Transverse colon (tissue), 4 donors: ENCODE measurements at regions not wholly inside any gene's neighbourhood (a gene's known extent, or its start where the extent isn't known, plus 50 kb on each side); places are given as distances from the start of the nearest gene placed in this dataset.
"Not testable (repeated sequence)": the region's sequence is repeated elsewhere in the genome, so short reads cannot be mapped to it uniquely, and the experiment has no call there.

ENCODE experiments used
- DNase-seq: peaks from one replicate; pipeline ENCODE4 v3.0.0-alpha.2; 2019
- H3K27ac ChIP-seq, 4 donors: fragments of 200-600 bp; sonication (generic); 2 replicates each; pipeline ENCODE4 v1.5.1; 2016 to 2018; ENCODE audit warnings: inconsistent platforms in 4 of 4
- H3K27me3 ChIP-seq: fragments of 200-600 bp; sonication (generic); 2 replicates; pipeline ENCODE4 v1.5.1; 2017; ENCODE audit warnings: inconsistent platforms
- H3K36me3 ChIP-seq, 4 donors: fragments of 200-600 bp; sonication (generic); 2 replicates each; pipeline ENCODE4 v1.5.1; 2017 to 2019; ENCODE audit warnings: inconsistent platforms in 4 of 4
- H3K4me1 ChIP-seq, 4 donors: fragments of 200-600 bp; sonication (generic); 2 replicates each; pipeline ENCODE4 v1.5.1; 2017 to 2020; ENCODE audit warnings: inconsistent platforms in 4 of 4
- H3K4me3 ChIP-seq, 4 donors: fragments of 200-600 bp; sonication (generic); 1 replicate in 1 of 4; 2 replicates in 3 of 4; pipeline versions ENCODE4 v1.5.1 to v1.6.1; 2017 to 2019; ENCODE audit warnings: inconsistent platforms in 4 of 4
- H3K9me3 ChIP-seq, 2 donors: fragments of 200-600 bp; sonication (generic); 2 replicates each; pipeline ENCODE4 v1.5.1; 2017 to 2019; ENCODE audit warnings: inconsistent platforms in 2 of 2
- CTCF ChIP-seq, 5 experiments: fragments of 200-600 bp in 3 of 5; fragments of 450-650 bp in 2 of 5; sonication (generic) in 3 of 5; IDR thresholded peaks; 1 replicate in 2 of 5; 2 replicates in 3 of 5; pipeline ENCODE4 v1.5.1; 2016 to 2017; ENCODE audit warnings: antibody characterized with exemption in 5 of 5, inconsistent platforms in 3 of 5, mild to moderate bottlenecking in 2 of 5, moderate library complexity in 1 of 5
- EP300 ChIP-seq: sonication (generic); formaldehyde crosslinking; IDR thresholded peaks from one replicate; pipeline ENCODE4 v1.6.1; 2017; ENCODE audit warnings: antibody characterized with exemption, low read depth
- POLR2A ChIP-seq: fragments of 450-650 bp; IDR thresholded peaks from one replicate; pipeline ENCODE4 v1.6.1; 2016; ENCODE audit warnings: antibody characterized with exemption, mild to moderate bottlenecking, moderate library complexity
- POLR2AphosphoS5 ChIP-seq, 3 donors: sonication (generic); formaldehyde crosslinking; IDR thresholded peaks; one replicate each; pipeline ENCODE4 v1.6.1; 2016; ENCODE audit warnings: antibody characterized with exemption in 3 of 3
- WGBS, 2 donors: methylation state at CpG; one replicate each; pipeline ENCODE4 v1.1.5; 2018; ENCODE audit warnings: low coverage in 1 of 2; 5-methylcytosine and 5-hydroxymethylcytosine counted together
- in situ Hi-C, 4 donors: fragments of 200-750 bp; cut with MboI; loops; one replicate each; pipeline versions ENCODE4 v1.15.0 to v1.15.1; 2017; ENCODE audit warnings: low sequenced_read_pairs in 3 of 4, low pct_ligation_motif_present in 1 of 4, low pct_unique_long_range_greater_than_20kb in 1 of 4
- intact Hi-C: fragments of 100-400 bp; cut with DNase I; formaldehyde crosslinking; loops from one replicate; pipeline ENCODE4 v1.15.1; 2023; ENCODE audit warnings: low total_unique reads

GRCh38 chr3:20558161-20558560 is 372.2 kb upstream of the SGO1 start:
- DNase-seq: no peak
- intact Hi-C loops (no loop called here), in situ Hi-C loops (no loop called here)
- H3K27ac ChIP-seq: no peak overlapping the region
- H3K4me3 ChIP-seq: no peak overlapping the region
- WGBS, 2 donors: 69 to 79% methylated on average over 2 of the region's 2 CpGs
- TF ChIP-seq POLR2A (no peak), CTCF (IDR thresholded peaks at IDR 0.05) (no peak), POLR2AphosphoS5 (IDR thresholded peaks at IDR 0.05) (no peak), EP300 (no peak)
- H3K36me3 ChIP-seq: no peaks in the 10 kb centered on the region
- no peaks in the 10 kb centered on the region for H3K4me1 ChIP-seq
- H3K9me3 ChIP-seq: peaks cover under 1 to 3% of the 10 kb centered on the region in 2 donors
- no peaks in the 10 kb centered on the region for H3K27me3 ChIP-seq

- Histone ChIP-seq H3K4me3 (no peak overlapping the region), H3K36me3 (no peaks in the 10 kb centered on the region), H3K4me1 (no peaks in the 10 kb centered on the region), H3K27me3 (no peaks in the 10 kb centered on the region), H3K9me3 (no peaks in the 10 kb centered on the region), H3K27ac (no peak overlapping the region)
- no peak for DNase-seq
- TF ChIP-seq POLR2AphosphoS5 (IDR thresholded peaks at IDR 0.05) (no peak), EP300 (no peak)
- in situ Hi-C loops: no loop called here
- WGBS, 2 donors: 74 to 75% methylated on average over 4 of the region's 4 CpGs
- intact Hi-C loops: no loop called here
Measured at GRCh38 chr3:20556661-20557060, 370.7 kb upstream of the SGO1 start.

GRCh38 chr3:20552605-20553275 is 366.7 kb upstream of the SGO1 start:
- TF ChIP-seq CTCF (IDR thresholded peaks at IDR 0.05): no peak
- Histone ChIP-seq H3K9me3 (peaks cover 0 to 6% of the 10 kb centered on the region in 2 donors), H3K4me1 (no peaks in the 10 kb centered on the region), H3K4me3 (no peak overlapping the region), H3K27ac (no peak overlapping the region), H3K36me3 (no peaks in the 10 kb centered on the region), H3K27me3 (no peaks in the 10 kb centered on the region)
- in situ Hi-C loops (no loop called here), intact Hi-C loops (no loop called here)
- WGBS, 2 donors: 80 to 90% methylated on average over 2 to 14 of the region's 16 CpGs
- DNase-seq: no peak

GRCh38 chr3:20547361-20548269 is 361.6 kb upstream of the SGO1 start:
- H3K4me1 ChIP-seq, H3K9me3 ChIP-seq, H3K27me3 ChIP-seq, in situ Hi-C loops, H3K36me3 ChIP-seq, H3K4me3 ChIP-seq, intact Hi-C loops, DNase-seq, H3K27ac ChIP-seq: not testable (repeated sequence)
- WGBS, 2 donors: 87% methylated on average over 18 of the region's 35 CpGs; no CpG with 5 or more reads in 1 of the 2 donors

GRCh38 chr3:20546636-20547035 is 360.6 kb upstream of the SGO1 start:
- peaks cover 0 to 6% of the 10 kb centered on the region in 2 donors for H3K9me3 ChIP-seq
- 55 to 60% methylated on average over 3 of the region's 3 CpGs for WGBS, 2 donors
- H3K36me3 ChIP-seq: no peaks in the 10 kb centered on the region
- H3K4me3 ChIP-seq: no peak overlapping the region
- in situ Hi-C loops: no loop called here
- no peaks in the 10 kb centered on the region for H3K27me3 ChIP-seq
- DNase-seq: no peak
- intact Hi-C loops: no loop called here
- TF ChIP-seq POLR2AphosphoS5 (IDR thresholded peaks at IDR 0.05): no peak
- no peak for TF ChIP-seq EP300
- TF ChIP-seq POLR2A: no peak
- no peak for TF ChIP-seq CTCF (IDR thresholded peaks at IDR 0.05)
- H3K27ac ChIP-seq: no peak overlapping the region
- H3K4me1 ChIP-seq: no peaks in the 10 kb centered on the region
